Tongue (tissue), 1 donor: ENCODE measurements at regions not wholly inside any gene's neighbourhood (a gene's known extent, or its start where the extent isn't known, plus 50 kb on each side); places are given as distances from the start of the nearest gene placed in this dataset.

Experiments
- DNase-seq: peaks from one replicate; pipeline ENCODE4 v3.0.0-alpha.2; 2015

DNA sequence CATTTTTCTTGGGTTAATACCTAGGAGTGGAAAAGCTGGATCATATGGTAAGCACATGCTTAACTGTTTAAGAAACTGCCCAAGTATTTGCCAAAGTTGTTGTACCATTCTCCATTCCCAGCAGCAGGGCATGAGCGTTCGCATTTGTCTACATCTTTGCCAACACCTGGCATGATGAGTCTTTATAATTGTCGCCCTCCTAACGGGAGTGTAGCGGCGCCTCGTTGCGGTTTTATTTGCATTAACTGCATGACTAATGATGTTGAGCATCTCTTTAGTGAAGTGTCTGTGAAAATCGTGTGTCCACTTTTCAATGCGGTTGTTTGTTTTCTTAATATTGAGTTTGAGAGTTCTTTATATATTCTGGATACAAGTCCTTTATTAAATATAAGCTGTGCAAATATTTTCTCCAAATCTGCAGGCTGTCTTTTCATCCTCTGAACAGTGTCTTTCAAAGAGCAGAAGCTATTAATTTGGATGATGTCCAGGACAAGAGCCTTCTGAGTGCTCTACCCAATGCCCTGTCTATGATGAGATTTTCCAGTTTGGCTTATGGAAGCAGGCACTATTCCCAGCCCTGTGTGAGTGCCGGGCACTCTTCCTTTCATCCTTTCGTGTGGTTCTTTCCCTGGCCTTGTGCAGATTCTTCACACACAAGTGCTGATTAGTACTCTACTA is 202.0 kb downstream of the FOXO1 start:
- peak; percentile 72 for DNase-seq

DNA sequence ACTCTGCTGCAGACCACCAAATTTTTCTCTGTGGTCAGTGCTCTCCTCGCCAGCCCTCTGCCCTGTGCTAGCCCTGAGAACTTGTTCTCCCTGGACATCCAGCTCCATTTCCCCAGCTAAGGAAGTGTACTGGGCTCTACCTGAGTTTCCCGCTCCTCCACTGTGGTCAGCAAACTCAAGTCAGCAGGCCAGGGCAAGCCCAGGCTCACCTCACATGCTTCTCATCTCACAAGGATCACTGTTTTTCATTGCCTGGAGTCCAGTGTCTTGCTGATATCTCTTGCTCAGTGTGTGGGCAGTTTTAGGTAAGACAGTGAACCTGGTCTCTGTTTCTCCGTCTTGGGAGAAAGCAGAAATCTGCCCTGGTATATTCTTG is 201.4 kb downstream of the FOXO1 start:
- no peak for DNase-seq

DNA sequence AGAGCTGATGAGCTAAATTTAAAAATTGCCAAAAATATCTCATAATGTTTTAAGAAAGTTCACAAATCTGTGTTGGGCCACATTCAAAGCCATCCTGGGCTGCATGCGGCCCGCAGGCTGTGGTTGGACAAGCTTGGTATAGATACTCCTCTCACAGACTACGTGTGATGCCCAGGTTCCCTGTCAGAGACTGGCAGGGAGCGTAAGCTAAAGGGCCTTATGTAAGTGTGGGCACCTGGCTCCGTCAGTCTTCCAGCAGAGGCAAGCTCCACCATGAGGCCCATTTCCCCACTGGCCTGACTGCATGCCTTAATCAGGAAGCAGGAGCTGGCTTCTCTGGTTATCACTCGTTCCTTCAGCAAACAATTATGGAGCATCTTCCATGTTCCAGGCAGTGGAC is 200.2 kb downstream of the FOXO1 start:
- DNase-seq, result peak; percentile 68

- no peak for DNase-seq
Observed at GRCh38 chr13:40468227-40468838, 198.1 kb downstream of the FOXO1 start.

GRCh38 chr13:40469581-40470310 is 196.7 kb downstream of the FOXO1 start:
- no peak for DNase-seq

DNA sequence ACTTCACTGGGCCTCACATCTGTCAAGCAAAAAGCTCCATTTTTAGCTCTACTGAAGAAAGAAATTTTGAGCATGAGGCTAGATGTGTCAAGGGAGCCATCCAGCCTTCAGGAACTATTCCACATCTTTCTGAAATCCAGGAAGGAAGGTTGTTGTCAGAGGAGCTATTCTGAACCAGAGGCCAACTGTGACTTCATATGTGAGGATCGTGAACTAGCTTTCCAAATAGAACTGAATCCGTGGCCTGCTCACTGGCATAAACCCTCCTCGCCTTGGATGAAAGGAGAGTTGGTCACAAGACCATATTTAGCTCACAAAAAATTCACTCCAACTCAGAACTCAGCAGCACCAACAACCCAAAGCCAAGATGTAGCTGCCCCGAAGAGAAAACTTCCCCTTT is 195.8 kb downstream of the FOXO1 start:
- no peak for DNase-seq

- DNase-seq, result no peak
Observed at GRCh38 chr13:40471076-40471475, 195.4 kb downstream of the FOXO1 start.

GRCh38 chr13:40471911-40472310 is 194.5 kb downstream of the FOXO1 start:
- DNase-seq, result no peak

GRCh38 chr13:40472427-40473220 is 193.8 kb downstream of the FOXO1 start:
- no peak for DNase-seq

DNA sequence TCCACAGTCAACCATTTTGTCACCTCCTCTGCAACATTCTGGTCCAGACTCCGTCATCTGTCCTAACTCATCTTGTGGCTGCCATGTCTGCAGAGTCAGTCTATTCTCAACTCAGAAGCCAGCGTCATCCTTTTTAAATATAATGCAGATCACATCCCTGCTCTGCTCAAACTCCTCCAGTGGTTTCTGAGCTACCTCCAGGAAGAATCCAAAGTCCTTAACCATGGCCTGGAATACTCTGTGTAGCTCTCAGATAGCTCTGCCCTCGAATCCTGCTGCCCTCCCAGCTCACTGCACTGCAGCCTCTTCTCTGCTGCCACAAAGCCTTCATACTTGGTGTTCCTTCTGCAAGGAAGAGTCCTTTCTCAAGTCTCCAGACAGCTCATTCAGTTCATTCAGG is 190.8 kb downstream of the FOXO1 start:
- no peak for DNase-seq

- peak; percentile 50 for DNase-seq
Observed at GRCh38 chr13:40476175-40476958, 190.1 kb downstream of the FOXO1 start.

DNA sequence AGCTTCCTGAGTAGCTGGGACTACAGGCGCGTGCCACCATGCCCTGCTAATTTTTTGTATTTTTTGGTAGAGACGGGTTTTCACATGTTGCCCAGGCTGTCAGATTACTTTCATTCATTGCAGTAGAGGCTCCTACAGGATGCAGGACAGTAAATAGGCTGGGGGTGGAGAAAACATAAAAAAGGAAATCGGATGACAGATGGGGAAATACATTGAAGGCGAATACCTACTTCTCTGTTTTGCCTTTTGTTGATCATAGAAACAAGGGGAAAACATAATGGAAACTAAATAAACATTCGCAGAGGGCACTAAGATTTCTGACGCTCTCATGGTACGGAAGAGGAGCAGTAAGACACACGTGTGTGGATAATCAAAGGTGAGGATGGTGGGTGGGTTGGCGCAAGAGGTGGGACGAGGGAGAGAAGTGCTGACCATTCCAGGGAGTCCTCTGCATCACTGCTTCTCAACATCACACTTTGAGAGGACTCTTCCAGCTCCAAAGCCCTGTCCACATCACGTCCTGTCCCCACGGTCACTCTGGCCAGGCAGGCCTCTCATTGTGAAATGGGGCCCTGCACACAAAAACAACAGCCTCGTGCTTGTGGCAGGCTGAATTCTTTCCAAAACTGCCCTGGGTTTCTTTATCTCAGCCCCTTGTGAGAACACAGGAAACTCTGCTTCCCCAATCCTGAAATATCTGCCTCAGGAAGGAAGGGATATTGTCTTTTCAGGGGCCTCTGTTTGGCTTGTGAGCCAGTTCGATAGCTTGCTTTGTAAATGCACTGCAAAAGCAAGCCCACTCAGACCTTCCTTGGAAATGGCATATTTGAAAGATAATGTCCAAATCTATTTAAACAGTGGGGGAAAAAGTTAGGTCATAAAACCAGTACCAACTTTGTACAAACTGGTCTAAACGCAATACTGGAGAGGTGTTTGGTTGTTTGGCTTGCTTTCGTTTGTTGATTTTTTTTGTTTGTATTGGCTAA is 188.5 kb downstream of the FOXO1 start:
- no peak for DNase-seq

DNA sequence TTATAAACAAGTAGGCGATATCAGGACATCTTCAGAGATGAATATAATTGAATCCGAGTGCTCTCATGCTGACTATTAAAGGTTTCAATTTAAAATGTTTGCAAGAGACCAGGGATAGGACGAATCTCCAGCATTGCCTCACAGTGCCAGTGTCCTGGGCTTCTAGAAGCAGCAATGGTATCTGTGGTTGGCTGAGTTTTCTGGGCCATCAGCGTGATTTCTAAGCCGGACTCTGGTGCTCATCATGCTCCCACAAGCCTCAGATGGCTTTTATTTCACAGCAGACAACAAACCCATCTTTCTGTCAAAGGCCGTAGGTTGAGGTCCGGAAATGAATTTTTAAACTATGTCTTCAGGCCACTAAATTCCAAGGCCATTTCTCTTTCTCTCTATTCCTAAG is 187.7 kb downstream of the FOXO1 start:
- DNase-seq, result no peak

DNA sequence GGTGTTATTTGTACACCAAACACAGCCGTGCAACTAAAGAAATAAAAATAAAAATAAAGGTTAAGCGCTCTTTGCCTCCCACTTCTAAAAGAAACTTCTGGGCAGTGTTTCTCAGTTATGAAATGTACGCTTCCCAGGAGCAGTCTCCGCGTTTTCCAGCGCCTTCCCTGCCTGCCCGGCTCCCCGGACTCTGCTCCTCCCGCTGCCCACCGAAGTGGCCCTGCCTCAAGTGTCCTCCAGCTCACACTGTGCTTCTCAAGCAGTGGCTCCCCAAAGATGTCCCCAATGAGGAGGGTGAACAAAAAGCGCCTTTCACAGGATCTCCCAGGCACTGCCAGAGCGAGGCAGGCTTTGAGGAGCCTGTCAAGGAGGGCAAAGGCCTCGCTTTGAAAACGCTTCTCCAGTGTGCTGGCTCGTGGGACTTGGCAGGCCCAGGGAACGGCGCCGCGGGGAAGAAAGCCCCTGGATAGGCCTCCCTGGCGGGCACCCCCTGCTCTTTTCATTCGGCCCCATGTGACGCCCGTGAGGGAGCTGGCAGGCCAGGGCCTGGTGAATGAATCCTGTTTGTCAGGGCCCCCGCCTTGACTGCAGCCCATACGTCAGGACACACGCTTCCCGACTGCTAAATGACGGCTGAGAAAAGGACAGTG is 187.1 kb downstream of the FOXO1 start:
- DNase-seq, result peak; percentile 54

DNA sequence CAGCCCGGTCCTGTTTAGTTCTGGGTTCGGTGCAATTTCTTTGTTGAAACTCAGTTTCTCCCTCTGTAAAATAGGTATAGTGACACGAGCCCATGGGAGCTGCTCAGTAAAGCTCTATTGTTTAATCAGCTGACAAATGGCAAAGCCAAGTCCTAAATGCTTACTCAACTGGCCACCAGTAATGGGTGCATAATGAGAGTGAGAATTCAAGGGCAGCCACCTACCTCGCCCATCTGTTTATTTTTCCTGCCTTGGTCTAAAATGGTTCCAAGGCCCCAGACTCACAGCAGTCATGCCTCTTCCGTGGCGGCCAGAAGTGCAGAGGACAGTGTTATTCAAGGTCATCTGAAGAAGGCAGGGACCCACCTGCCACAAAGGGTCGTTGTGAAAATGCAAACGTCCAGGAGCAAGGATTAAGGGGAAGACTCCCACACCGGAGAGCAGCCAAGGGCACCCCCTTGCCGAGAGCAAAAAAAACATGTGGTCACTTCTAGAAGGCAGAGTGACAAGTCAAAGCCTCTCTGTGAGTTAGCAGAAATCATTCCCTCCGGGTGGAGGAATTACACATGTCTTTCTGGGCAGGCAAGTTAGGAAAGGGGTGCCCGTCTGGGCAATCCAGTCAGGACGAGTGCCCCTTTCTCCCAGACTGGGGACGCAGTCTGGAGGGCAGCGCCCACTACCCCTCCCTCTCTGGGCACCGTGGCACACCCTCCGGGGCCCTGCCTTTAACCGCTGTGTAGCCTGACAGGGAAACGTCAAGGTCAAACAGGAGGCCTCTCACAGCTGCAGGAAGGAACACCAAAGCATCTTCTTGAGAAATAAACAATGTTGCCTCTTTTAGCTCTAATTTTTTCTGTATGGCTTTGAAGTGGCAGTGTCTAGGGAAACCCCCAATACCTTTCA is 186.2 kb downstream of the FOXO1 start:
- DNase-seq, result no peak

- DNase-seq, result no peak
Observed at GRCh38 chr13:40480915-40481516, 185.4 kb downstream of the FOXO1 start.

DNA sequence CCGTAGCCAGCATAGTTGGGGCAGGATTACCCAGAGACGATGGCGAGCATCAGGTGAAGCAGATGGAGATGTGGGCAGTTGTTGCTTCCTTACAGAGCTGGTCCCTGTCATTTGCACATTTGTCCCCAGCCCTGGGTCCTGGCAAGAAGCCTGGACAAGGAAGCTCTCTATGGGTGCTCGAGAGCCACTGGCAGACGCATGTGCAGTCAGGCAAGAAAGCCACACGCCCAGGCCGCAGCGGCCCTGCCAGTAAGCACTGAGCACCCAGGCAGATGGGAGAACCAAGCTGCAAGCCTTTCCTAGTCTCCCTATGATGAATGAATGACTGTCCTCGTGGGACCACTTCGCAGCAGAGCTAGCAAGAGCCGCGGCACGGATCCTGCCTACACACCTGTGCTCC is 182.8 kb downstream of the FOXO1 start:
- no peak for DNase-seq

DNA sequence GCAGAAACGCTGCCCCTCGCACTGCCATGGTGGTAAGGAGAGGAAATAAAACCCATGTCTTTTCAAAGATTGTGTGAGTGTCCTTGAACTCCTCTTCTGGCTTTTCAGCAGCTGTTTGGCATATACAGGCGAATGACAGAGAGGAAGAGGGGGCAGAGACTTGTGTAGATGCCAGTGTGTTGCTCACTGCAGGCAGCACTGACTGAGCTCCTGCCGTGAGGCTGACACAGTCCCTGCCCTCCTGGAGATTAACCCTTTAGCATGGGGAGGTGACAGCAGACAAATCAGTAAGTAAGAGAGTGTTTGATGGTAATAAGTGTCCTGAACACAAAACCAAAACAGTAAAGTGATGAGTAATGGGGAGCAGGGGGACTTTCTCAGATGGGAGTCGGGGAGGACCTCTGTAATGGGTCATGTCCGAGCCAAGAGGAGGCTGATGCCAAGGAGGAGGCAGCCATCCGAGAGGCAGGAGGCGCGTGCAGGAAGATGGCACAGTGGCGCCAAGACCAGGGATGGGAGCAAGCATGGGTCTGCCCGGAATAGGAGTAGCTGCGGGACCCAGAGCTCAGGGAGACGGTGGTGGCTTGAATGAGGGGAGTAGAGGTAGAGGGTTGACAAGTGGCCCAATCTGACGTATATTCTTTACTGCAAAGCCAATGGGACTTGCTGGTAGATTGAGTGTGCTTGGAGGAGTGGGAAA is 182.2 kb downstream of the FOXO1 start:
- DNase-seq, result no peak
